GM19193 (cell line): ENCODE measurements at regions not wholly inside any gene's neighbourhood (a gene's known extent, or its start where the extent isn't known, plus 50 kb on each side); places are given as distances from the start of the nearest gene placed in this dataset.

Experiments
- POLR2A ChIP-seq: IDR thresholded peaks from 4 replicates; pipeline ENCODE4 v1.6.1; 2011; ENCODE audit not compliant: insufficient read depth, insufficient read length; ENCODE audit errors: extremely low read depth

DNA sequence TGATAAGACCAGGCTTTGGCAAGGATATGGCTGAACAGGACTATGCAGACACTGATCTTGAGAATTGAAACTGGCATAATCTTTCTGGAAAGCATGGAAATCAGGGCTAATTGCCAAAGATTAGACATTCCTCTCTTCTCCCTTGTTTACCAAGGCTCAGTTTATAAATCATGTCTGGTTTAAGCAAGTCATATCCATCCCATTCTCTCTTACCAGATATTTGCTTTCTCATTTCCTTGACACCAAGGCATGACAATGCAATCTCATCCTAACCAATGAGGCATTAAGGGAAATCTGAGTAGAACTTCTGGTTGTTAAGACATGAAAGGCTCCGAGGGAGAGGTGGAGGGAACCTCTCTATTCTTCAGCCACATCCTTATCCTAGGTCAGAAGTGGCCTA lies 110.3 kb upstream of the CEP85L start:
- TF ChIP-seq POLR2A, result no peak

DNA sequence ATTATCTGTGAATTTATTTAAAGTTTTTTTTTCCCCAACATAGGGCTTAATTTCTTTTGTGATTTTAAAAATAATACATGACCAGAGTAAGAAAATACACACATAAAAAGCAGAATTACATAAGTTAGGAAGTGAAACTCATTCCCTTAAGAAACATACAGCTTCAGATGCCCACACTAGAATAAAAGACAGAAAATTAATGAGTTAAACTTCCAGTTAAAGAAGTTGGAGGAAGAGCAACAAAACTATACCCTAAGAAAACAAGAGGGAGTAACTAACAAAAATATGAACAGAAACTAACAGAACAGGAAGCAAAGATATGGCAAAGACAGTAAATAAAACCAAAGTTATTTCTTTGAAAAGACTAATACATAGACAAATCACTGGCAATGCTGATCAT lies 107.6 kb upstream of the CEP85L start:
- TF ChIP-seq POLR2A, result no peak

DNA sequence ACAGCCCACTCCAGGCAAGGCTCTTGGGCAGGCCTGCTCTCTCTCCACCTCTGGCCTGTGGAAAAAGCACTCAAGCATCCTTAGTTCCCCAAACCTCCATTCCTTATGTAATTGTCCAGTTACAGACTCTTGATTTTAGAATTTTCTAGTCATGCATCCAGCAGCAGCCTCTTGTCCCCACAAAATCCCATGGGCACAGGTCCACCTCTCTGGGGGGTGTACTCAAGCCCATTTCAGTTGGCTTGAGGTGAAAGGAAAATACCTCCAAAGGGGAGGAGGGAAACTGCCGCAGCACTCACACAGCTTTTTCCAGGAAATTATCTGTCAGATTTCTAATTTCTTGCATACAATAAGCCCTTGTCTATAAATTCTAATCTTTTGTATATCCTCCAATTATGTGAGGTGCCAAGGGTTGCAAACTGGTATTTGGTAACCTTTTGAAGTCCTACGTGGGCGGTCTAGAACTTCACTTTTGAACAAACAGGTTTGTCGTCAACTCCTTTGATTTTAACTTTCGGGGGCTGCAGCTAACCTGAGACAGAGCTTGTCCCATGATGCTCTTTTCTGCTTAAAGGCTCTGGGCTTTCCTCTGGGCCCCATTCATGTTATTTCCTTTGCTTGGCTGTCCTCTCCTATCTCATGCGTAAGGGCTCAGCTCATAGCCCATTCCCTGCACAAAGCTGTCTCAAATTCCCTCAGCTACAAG lies 104.7 kb upstream of the CEP85L start:
- no peak for TF ChIP-seq POLR2A

DNA sequence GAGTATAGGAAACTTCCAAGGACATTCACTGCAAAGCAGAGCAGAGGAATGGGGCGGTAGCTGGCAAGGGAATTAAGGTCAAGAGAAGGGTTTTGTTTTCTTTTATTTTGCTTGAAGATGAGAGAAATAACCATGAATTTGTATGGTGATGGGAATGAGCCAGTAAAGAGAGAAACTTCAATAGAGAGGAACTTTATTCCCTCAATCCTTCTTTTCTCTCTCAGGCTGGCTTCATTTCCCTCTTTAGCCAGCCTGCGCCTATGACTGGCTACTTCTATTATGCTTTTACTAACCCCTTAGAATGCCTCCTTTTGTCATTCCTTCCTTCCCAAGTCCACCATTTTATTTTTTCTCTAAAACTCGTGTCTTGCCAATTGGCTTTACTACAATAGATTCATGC lies 101.4 kb upstream of the CEP85L start:
- TF ChIP-seq POLR2A, result no peak

DNA sequence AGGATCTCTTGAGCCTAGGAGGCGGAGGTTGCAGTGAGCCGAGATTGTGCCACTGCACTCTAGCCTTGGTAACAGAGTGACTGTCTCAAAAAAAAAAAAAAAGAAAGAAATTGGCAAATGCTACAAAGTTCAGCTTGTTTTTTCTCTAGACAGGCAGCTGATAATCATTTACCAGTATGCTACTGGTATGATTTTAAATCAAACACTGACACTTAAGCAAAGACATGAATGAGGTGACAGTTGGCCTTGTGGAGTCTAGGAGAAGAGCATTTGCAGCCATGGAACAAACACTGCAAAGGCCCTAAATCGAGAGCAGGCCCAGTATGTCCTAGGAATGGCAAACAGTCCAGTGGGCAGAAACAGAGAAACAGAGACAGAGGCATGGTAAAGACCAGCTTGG lies 99.7 kb upstream of the CEP85L start:
- TF ChIP-seq POLR2A, result no peak

DNA sequence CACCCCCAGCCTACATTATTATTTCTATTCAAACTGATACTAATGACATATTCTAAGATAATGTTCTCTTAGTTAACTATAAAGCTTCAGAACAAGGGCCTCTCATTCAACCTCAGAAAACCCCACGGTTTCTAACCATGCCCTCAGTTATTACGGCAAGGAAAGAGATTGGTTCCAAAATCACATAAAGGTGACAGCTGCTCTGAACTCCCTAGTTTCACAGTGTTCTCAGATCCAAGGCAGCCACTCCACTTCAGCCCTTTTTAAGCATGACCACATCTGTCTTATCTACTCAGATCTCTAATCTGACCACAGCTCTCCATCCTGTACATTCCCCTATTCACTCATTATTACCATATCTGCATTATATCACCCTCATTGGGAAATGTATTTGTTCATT lies 98.8 kb upstream of the CEP85L start:
- TF ChIP-seq POLR2A, result no peak

DNA sequence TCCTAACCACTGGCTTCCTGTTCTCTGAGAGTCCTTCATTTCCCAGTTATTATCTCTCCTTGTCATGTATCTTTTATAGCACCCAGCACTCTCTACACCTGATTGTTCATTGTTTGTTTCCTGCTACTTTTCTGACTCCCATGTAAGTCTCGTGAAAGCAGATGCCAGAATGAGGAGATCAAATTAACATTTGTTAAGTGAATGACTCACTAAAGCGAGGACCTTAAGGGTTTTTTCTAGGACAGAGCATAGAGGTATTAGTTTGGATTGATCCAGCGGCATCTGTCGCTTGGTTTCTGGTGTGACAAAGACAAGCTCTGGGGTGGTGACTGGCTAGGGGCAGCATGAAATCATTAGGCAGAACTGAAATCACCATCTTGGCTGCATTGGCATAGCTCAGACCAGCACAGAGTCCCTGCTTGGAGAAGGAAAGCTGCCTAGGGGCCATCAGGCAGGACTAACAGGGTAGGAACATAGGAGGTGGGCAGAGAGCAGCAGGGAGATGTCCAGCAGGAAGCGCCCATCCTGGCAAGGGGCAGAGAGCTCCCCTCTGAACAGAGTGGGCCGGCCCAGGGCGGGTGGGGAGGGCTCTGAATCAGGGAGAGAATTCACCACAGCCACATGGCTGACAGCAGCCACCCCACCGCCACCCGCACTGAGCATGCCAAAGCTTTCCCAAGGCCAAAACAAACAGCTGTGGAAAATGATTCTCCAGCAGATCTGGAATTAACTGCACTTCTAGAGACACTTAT lies 97.1 kb upstream of the CEP85L start:
- TF ChIP-seq POLR2A, result no peak

DNA sequence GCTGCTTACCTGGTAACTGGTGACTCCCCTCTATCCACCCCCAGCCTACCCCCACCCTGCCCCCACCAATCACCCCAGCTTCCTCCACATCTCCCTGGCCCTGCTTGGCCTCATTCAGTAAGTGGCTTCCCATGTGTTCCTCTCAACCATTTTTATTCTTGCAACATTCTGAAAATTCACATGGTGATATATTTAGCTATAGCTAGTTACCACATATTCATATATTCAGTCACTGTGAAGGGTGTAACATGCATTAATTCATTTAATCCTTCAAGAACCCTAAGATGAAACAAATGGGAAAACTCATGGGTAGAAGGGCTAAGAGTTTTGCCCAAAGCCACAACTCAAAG lies 95.4 kb upstream of the CEP85L start:
- no peak for TF ChIP-seq POLR2A

DNA sequence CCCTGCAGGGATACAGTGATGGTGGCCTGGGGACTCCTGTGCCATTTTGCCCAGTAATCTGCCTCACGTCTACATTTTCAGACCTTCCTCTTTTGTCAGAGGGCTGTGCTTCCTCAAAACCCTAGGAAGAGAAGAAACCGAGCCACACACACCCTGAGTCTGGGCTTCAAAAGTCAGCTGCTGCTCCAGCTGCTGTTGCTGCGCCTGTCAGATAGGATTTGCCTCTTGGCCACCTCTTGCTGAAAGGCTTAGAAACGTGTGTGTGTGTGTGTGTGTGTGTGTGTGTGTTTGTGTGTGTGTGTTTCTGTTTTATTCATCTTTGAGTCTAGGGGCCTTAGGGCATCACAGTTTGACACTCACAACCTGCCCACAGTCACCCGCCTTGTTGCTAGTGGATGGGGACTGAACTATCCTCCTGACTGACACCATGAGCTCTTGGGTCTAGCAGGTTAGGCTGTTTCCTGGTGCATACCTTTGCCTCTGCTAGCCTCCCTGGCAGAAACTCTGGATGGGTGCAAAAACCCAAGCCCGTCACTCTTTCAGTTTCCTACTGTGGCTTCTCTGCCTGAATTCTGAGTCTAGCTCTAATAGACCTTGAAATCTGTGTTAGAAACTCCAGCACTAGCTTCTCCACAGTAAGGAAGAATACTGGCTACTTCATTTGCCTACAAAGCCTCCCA lies 94.9 kb upstream of the CEP85L start:
- TF ChIP-seq POLR2A, result no peak

DNA sequence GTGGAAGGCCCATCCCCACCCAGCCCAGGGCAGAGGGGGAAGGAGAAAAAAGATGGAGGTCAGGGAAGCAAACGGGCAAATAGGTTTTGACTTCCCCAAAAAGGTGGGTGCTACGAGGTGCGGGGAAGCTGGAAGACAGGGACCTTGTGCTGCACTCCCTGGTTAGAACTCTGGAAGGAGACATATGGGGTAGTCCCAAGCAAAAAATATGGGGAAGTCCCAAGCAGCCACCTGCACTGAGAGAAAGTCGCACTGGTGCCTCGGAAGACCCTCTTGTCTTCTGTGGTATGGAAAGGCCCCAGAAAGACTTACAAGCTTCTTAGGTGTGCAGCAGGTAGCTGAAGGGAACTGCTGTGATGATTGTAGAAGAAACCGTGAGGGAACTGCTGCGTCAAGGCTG lies 93.8 kb upstream of the CEP85L start:
- TF ChIP-seq POLR2A, result no peak

DNA sequence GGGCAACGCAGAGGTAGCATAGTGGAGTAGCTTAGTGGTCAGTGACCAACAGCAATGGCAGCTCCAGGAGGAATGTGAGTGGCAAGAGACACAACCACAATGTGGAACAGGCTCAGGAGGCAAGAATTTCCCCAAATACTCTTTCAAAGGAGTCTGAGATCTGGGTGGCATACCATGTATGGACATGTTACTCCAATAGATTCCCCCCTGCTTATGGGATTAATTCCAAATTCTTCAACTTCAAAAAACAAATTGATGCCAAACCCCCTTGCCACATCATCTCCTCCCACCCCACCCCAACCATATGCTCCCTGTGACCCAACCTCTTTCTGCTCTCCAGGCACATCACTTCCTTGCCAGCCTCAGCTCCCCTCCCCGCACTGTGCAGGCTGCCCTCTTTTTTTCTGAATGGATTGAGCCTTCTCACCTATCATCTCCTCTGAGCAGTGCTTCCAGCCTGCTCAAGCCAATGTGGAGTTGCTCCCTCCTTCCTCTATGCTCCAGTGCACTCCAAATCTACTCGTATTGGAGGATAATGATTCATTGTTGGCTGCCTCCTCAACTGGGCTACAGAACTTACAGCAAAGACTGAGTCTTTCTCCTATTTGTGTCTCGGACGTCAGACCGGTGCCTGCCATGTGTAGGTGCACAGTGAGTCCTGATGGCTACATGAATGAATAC lies 93.0 kb upstream of the CEP85L start:
- TF ChIP-seq POLR2A, result no peak

DNA sequence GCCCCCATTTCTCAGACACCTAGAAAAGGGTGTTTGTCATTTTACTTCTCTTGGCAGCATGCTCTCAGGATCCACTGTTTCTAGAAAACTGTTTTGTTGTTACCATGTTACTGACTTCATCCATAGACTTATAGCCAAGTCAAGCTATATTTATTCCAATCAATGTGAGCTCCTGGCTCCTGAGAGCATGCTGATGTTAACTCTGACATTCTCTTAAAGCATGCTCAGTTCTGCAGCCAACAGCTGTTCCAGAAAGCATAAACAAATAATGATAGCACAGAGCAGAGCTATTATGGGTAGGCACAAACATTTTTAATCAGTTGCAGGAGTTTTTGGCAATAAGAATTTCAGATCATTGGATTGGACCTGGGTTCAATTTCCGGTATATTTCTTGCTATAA lies 92.4 kb upstream of the CEP85L start:
- no peak for TF ChIP-seq POLR2A

DNA sequence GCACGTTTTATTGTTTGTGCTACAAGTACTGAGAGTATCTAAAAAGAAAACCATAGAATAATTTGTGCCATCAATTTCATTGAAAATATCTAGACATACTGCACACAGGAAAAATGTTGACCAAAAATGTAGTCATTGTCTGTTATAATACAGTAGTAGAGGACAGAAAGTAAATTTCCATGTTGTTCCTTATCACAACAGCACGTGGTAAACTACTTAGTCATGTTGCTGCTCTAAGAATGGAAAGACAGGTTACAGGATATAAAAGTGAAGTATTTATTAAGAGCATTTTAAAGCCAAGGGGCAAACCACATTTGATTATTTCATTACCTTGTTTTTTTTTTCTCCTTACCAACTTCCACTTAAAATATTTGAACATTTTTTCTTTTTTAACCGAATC lies 89.0 kb upstream of the CEP85L start:
- no peak for TF ChIP-seq POLR2A

DNA sequence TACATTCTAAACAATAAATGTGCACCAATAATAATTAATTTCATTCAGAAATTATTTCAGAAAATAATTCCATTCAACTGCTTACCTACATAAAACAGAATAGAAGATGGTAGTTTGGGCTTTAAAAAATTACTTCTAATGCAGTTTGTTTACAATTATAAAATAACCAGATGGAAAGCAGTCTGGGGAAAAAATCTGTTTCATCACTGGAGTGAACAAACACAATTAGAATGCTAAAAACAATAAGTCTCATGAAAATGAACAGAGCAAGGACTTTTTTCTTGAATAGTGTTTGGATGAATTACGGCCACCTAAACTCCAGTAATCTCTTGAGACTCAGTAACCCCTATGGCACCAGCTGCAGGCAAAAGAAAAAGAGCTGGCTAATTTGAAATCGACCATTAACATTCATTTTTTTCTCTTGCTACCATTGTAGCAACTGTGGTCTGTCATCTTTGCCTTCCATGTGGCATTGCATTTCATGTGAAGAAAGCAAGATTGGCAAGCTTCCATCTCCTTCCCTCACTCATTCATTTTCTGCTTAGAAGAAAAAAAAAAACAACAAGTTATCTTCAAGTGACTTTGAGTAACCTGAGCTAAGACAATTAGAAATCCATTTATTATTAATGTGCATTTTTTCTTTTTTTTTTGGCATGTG lies 88.4 kb upstream of the CEP85L start:
- no peak for TF ChIP-seq POLR2A

DNA sequence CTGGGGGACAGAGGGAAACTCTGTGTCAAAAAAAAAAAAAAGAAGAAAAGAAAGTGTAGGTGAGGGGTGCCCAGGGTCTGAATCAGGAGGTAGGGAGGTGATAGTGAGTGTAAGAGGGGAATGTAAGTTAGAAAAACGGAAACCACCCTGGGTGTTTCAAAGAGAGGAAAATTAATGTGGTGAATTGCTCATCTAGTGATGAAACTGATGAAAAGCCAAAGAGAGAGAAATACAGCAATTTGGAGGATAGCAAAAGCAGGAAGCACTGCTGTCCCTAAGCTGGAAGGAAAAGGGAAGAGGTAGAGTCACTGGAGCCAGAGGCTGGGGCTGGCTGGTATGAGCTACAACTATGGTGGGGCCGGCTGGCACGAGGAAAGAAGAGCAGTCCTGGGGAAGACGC lies 85.0 kb upstream of the CEP85L start:
- TF ChIP-seq POLR2A, result no peak
